Mucosa of descending colon (tissue), 3 donors: ENCODE measurements at regions not wholly inside any gene's neighbourhood (a gene's known extent, or its start where the extent isn't known, plus 50 kb on each side); places are given as distances from the start of the nearest gene placed in this dataset.
A peak's percentile ranks its signal among the peaks of the same experiment; 100 is the strongest.

Experiments
- ATAC-seq: fragments of 200-7000 bp; cut with Tn5 transposase; one replicate; pipeline ENCODE4 v1.9.1; 2020; ENCODE audit warnings: mild to moderate bottlenecking, moderate library complexity
- DNase-seq, 3 donors: peaks; one replicate each; pipeline ENCODE4 v3.0.0-alpha.2; 2020
- H3K36me3 ChIP-seq: fragments of 200-600 bp; one replicate; pipeline ENCODE4 v1.8.0; 2021; ENCODE audit warnings: low read depth, mild to moderate bottlenecking
- H3K4me1 ChIP-seq: fragments of 200-600 bp; one replicate; pipeline ENCODE4 v1.8.0; 2021; ENCODE audit warnings: low read depth, mild to moderate bottlenecking
- H3K4me3 ChIP-seq: fragments of 200-600 bp; one replicate; pipeline ENCODE4 v1.8.0; 2021; ENCODE audit warnings: mild to moderate bottlenecking
- H3K9me3 ChIP-seq: fragments of 200-600 bp; one replicate; pipeline ENCODE4 v1.8.0; 2021; ENCODE audit warnings: mild to moderate bottlenecking
- intact Hi-C, 2 donors: fragments of 100-400 bp; cut with DNase I in 1 of 2; cut with micrococcal nuclease in 1 of 2; formaldehyde crosslinking; loops; one replicate each; pipeline versions ENCODE4 v1.11.0 to v1.11.1; 2022; cut with DNase I, micrococcal nuclease
- TF ChIP-seq, protein P1 (sequence below): fragments of 200-600 bp; IDR thresholded peaks from one replicate; pipeline ENCODE4 v1.8.0; 2022; ENCODE audit warnings: antibody characterized with exemption, mild to moderate bottlenecking
- donor health status: DM: no; HTN: no; CAD: no; lungs with moderate emphysema.
- donor health status: DM: no; HTN: no; CAD: no.
- donor health status: DM: no; HTN: yes; CAD: no.

DNA sequence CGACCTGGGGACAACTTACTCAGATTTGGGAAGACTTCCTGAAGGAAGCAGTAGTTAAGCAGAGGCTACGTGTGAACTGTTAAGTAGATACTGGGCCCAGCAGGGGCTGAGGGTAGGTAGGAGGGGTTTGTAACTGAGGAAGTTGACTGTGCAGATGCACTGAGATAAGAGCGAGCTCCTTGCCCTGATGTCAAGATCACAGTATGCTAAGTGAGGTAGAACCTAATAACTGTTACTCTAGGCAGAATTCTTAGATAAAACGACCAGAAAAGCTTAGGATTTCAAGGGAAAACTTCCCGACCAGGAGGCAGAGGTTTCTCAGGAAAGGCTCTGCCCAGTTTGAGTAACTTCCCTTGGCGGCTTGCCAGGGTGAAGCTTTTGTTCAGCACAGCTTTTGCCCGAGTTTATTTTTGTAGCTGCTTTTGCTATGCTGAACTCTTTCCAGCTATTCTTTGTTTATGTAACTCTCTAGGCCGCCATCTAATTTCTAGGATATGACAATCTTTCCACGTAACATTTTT, 632.1 kb downstream of the DIAPH3 start:
- ATAC-seq (peak; percentile 48), DNase-seq (peak in 2 of 3 donors; percentile 37 to 60)
- no peaks in the 10 kb centered on the region for H3K4me1 ChIP-seq
- H3K36me3 ChIP-seq: no peaks in the 10 kb centered on the region
- no peaks in the 10 kb centered on the region for H3K9me3 ChIP-seq
- intact Hi-C loops: no loop called here
- H3K4me3 ChIP-seq: no peak overlapping the region
- TF ChIP-seq, protein P1, sequence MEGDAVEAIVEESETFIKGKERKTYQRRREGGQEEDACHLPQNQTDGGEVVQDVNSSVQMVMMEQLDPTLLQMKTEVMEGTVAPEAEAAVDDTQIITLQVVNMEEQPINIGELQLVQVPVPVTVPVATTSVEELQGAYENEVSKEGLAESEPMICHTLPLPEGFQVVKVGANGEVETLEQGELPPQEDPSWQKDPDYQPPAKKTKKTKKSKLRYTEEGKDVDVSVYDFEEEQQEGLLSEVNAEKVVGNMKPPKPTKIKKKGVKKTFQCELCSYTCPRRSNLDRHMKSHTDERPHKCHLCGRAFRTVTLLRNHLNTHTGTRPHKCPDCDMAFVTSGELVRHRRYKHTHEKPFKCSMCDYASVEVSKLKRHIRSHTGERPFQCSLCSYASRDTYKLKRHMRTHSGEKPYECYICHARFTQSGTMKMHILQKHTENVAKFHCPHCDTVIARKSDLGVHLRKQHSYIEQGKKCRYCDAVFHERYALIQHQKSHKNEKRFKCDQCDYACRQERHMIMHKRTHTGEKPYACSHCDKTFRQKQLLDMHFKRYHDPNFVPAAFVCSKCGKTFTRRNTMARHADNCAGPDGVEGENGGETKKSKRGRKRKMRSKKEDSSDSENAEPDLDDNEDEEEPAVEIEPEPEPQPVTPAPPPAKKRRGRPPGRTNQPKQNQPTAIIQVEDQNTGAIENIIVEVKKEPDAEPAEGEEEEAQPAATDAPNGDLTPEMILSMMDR: no peak

DNA sequence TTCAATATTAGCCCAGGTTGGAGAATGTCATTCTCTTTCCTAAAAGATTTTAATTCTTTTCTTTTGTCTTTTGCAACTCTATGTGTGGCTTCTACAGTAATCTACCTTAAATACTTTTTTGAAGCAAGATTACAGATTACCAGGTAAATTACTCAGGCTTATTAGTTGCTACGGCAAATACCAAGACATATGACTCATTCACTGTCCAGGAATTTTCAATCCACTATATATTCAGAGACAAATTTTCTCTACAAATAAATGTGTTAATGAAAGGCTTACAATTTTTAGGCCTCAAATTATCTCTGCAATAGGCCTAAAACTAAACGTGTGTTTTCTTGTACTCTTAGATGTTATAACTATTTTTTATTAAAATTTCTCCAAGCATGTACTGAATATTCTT, 631.3 kb downstream of the DIAPH3 start:
- TF ChIP-seq, protein P1: no peak

DNA sequence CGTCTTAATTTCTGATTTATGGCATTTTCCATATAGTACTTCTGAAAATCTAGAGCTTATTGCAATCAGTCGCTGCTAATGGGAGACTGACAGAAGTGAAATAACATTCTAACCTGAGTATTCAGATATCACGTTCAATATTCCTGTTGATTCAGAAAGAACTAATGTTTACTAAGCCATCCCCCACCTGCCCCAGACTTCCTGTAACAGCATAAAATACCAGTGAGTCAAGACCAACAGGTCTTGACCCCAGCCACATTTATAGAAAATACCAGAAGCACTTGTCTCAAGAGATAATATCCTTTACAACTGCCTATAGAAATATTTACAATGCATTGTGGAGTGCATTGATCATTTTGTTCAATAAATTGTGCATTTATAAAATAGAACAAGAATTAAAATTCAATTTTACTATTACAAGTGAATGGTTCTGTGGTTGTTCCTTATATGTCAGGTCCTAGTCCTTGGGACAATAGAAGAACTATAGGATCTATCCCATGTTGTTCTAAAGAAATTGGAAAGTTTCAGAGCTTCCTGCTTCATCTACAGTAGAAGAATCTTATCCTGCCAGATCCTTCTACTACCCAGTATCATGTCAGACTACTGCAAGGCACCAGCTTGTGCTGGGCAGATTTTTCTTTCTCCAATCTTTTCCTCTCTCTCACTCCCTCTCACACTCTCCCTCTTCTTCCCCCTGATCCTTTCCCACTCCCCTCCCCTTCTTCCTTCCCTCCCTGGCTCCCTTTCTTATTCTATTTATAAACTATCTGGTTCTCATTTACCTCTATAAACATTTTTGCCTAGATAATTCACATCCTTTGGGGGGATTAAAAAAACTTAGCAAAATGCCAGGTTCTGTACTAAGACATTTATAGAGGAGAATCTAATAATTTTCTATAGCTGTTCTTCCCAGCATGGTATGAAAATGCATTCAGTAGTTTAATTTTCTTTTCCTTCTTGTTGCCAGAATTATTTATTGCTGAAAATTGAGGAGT, 629.9 kb downstream of the DIAPH3 start:
- intact Hi-C loops: no loop called here
- H3K9me3 ChIP-seq: no peaks in the 10 kb centered on the region
- no peaks in the 10 kb centered on the region for H3K4me1 ChIP-seq
- H3K36me3 ChIP-seq: no peaks in the 10 kb centered on the region
- ATAC-seq: no peak
- TF ChIP-seq, protein P1: no peak
- no peak overlapping the region for H3K4me3 ChIP-seq
- no peak for DNase-seq

More for the DNA sequence above, 631.3 kb downstream of the DIAPH3 start:
- no peak for DNase-seq
- Histone ChIP-seq H3K36me3 (no peaks in the 10 kb centered on the region), H3K4me1 (no peaks in the 10 kb centered on the region), H3K4me3 (no peak overlapping the region), H3K9me3 (no peaks in the 10 kb centered on the region)
- intact Hi-C loops: no loop called here
- ATAC-seq: no peak

DNA sequence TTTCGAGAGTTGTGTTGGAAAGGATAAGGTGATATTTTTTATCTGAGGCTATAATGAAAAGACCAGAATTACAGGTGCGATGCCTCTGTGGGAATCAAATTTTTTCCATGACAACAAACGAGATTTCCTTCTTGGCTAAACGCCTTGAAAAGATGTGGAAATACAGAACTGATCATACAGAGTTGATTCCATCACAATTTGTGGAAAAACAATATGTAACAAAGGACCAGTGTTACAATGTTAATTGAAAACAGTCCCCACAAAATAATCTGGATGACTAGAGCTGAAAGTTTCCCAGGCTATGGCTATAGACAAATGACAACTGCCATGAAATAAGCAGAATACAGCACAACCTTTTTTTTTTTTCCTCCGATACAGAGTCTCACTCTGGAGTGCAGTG, 628.9 kb downstream of the DIAPH3 start:
- DNase-seq: no peak

DNA sequence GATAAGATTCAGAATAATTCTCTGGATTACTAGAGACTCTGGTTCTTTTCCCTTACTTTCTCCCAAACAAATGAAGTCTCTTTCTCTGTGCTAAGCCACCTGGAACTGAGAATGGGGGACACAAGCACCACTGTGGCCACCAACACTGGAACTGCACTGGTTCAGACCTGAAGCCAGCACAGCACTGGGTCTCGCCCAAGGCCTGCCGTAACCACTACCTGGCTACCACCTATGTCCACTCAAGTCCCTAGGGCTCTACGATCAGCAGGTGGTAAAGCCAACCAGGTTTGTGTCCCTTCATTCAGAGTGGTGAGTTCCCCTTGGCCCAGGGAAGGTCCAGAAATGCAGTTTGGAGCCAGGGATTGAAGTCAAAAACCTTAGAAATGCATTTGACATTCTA, 626.2 kb downstream of the DIAPH3 start:
- Histone ChIP-seq H3K4me3 (no peak overlapping the region), H3K4me1 (no peaks in the 10 kb centered on the region), H3K36me3 (no peaks in the 10 kb centered on the region), H3K9me3 (no peaks in the 10 kb centered on the region)
- TF ChIP-seq, protein P1: no peak
- intact Hi-C loops: no loop called here
- DNase-seq: no peak
- no peak for ATAC-seq

More for the DNA sequence above, 628.9 kb downstream of the DIAPH3 start:
- H3K4me3 ChIP-seq: no peak overlapping the region
- H3K36me3 ChIP-seq: no peaks in the 10 kb centered on the region
- TF ChIP-seq, protein P1: no peak
- H3K4me1 ChIP-seq: no peaks in the 10 kb centered on the region
- intact Hi-C loops: no loop called here
- no peak for ATAC-seq
- no peaks in the 10 kb centered on the region for H3K9me3 ChIP-seq
